BJ (cell line): ENCODE measurements at regions not wholly inside any gene's neighbourhood (a gene's known extent, or its start where the extent isn't known, plus 50 kb on each side); places are given as distances from the start of the nearest gene placed in this dataset.

Source experiments
- CTCF ChIA-PET: fragments of 350-600 bp; formaldehyde crosslinking; extraction: SDS; loops from one replicate; lab custom pipeline; 2021; ENCODE audit warnings: antibody characterized with exemption, inconsistent platforms; lab: Yijun Ruan, JAX
- POLR2A ChIA-PET: fragments of 300-600 bp; sonication (Branson Sonifier 250); formaldehyde crosslinking; extraction: SDS; loops from one replicate; lab custom pipeline; 2021; ENCODE audit warnings: antibody characterized with exemption; lab: Charles Lee
- DNase-seq: peaks from one replicate; pipeline ENCODE4 v3.0.0-alpha.2; 2011; ENCODE audit warnings: low read depth
- H3K27me3 ChIP-seq: 2 replicates; pipeline ENCODE4 v1.6.0; 2011; ENCODE audit warnings: low read length; ENCODE audit not compliant: control insufficient read depth, insufficient read depth
- H3K36me3 ChIP-seq: 2 replicates; pipeline ENCODE4 v1.5.1; 2011; ENCODE audit warnings: low read length; ENCODE audit not compliant: control insufficient read depth, insufficient read depth
- H3K4me3 ChIP-seq: 2 replicates; pipeline ENCODE4 v1.5.1; 2011; ENCODE audit warnings: low read depth, mild to moderate bottlenecking, control low read depth, low read length
- TF ChIP-seq, protein P1 (sequence below): IDR thresholded peaks from 2 replicates; pipeline ENCODE4 v1.5.1; 2011; ENCODE audit warnings: low read depth, mild to moderate bottlenecking, control low read depth, inconsistent platforms, low read length, moderate library complexity; ENCODE audit not compliant: insufficient read depth

DNA sequence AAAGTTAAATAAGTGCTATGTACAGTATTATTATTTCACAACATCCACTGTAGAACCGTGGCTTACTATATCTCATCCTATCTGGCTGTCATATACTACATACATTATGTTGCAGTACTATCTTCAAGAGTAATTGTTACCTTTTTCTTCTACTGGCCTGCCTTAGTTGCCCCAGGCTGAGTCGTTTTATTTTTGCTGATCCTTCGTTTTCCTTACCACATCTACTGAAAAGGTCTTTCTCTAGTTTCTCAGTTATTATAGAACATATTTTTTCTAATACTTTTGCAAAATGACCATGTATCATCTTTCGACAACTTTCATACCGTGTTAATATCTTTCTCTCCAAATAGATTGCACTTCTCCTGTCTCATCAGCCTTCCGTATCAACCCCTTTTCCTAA lies 523.1 kb downstream of the SOX5 start:
- ChIA-PET CTCF (no interaction called here), POLR2A (no interaction called here)
- TF ChIP-seq, protein P1, sequence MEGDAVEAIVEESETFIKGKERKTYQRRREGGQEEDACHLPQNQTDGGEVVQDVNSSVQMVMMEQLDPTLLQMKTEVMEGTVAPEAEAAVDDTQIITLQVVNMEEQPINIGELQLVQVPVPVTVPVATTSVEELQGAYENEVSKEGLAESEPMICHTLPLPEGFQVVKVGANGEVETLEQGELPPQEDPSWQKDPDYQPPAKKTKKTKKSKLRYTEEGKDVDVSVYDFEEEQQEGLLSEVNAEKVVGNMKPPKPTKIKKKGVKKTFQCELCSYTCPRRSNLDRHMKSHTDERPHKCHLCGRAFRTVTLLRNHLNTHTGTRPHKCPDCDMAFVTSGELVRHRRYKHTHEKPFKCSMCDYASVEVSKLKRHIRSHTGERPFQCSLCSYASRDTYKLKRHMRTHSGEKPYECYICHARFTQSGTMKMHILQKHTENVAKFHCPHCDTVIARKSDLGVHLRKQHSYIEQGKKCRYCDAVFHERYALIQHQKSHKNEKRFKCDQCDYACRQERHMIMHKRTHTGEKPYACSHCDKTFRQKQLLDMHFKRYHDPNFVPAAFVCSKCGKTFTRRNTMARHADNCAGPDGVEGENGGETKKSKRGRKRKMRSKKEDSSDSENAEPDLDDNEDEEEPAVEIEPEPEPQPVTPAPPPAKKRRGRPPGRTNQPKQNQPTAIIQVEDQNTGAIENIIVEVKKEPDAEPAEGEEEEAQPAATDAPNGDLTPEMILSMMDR, result no peak
- Histone ChIP-seq H3K27me3 (no peaks in the 10 kb centered on the region), H3K4me3 (no peak overlapping the region), H3K36me3 (no peaks in the 10 kb centered on the region)
- DNase-seq, result no peak

DNA sequence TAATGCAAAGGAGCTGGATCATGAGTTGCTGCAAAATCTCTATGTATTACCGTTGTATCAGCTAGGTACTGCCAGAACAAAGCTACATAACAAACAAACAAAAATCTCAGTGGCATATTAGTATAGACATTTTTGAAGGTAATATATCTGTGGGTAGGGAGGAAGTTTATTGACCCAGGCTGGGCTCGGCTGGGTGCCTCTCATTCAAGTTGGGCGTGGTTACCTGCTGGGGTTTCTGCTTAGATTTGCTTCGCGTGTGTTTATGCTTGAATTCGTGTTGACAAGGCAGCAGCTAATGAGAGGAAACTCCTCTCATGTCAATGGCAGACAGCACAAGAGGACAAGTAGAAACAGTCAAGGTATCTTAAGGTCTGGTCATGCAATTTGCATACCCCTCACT lies 520.7 kb downstream of the SOX5 start:
- DNase-seq, result no peak
- CTCF ChIA-PET, result no interaction called here
- no peaks in the 10 kb centered on the region for H3K36me3 ChIP-seq
- H3K27me3 ChIP-seq, result no peaks in the 10 kb centered on the region
- POLR2A ChIA-PET, result no interaction called here
- H3K4me3 ChIP-seq, result no peak overlapping the region
- TF ChIP-seq, protein P1, result no peak

DNA sequence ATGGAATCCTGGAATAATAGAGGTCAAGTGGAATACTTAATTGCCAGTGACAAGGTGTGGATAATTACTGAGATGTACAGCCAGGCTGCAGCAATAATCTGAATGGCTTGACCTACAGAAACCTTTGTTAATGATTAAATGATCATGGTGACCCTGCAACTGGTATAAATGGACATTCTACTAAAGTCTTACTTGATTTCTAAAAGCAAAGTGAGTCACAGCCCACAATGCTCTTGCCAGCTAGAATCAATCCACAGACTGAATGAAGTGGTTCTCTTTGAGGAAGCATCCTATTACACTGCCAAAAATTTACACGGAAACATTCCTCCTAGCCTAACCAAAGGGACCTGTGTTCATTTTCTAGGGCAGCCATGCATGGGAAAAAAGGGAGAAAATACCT lies 518.5 kb downstream of the SOX5 start:
- DNase-seq, result no peak
- H3K4me3 ChIP-seq, result no peak overlapping the region
- CTCF ChIA-PET, result interaction anchor here (0.7 kb wide), 1 partner anchor 15 kb away, joined by 3 read pairs; no protein-coding TSS in a partner anchor
- TF ChIP-seq, protein P1, result no peak
- POLR2A ChIA-PET, result no interaction called here
- no peaks in the 10 kb centered on the region for H3K36me3 ChIP-seq
- no peaks in the 10 kb centered on the region for H3K27me3 ChIP-seq

DNA sequence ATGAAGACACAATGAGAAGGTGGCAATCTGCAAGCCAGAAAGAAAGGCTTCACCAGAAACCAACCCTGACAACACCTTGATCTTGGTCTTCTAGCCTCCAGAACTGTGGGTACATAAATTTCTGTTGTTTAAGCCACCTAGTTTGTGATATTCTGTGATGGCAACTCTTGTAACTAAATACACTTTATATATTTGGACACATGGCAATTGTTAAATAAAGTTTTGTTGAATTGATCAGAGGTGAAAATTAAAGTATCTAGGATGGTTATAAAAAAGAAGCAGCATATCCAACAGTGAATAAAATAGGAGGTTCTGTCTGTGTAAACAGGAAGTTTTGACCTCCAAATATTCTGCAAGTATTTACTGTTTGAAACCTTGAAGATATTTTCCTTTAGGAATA lies 516.3 kb downstream of the SOX5 start:
- H3K4me3 ChIP-seq, result no peak overlapping the region
- CTCF ChIA-PET, result no interaction called here
- TF ChIP-seq, protein P1, result no peak
- no peaks in the 10 kb centered on the region for H3K27me3 ChIP-seq
- no peaks in the 10 kb centered on the region for H3K36me3 ChIP-seq
- DNase-seq, result no peak
- POLR2A ChIA-PET, result no interaction called here

DNA sequence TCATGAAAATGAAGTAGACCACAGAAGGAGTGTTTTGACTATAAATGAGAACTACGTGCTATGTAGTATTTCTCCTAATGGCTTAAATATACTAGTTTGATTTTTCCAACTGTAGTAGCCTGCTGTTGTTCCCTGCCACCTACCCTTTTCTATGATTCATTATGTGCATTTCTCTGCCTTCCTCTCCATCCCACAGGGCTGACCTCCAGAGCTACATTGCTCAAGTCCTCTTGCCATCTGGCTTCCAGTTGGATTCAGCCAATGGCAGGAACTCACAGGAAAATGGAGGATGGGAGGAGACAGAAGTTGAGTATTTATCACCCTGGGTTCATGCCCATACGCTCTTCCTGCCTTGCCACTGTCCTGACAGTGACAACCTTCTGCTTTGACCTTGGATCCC lies 515.3 kb downstream of the SOX5 start:
- CTCF ChIA-PET, result no interaction called here

More for the DNA sequence above, 515.3 kb downstream of the SOX5 start:
- TF ChIP-seq, protein P1, result no peak
- H3K36me3 ChIP-seq, result no peaks in the 10 kb centered on the region
- no peak for DNase-seq
- H3K27me3 ChIP-seq, result no peaks in the 10 kb centered on the region
- H3K4me3 ChIP-seq, result no peak overlapping the region
- POLR2A ChIA-PET, result no interaction called here
